GM12892 (cell line): ENCODE measurements at regions not wholly inside any gene's neighbourhood (a gene's known extent, or its start where the extent isn't known, plus 50 kb on each side); places are given as distances from the start of the nearest gene placed in this dataset.

Experiments
- POLR2A ChIP-seq: IDR thresholded peaks from 2 replicates; pipeline ENCODE4 v1.6.1; 2011; ENCODE audit warnings: low read depth, low read length, control low read depth
- POLR2AphosphoS5 ChIP-seq: IDR thresholded peaks from 2 replicates; pipeline ENCODE4 v1.6.1; 2011; ENCODE audit warnings: low read depth, low read length, control low read depth
- TAF1 ChIP-seq: IDR thresholded peaks from 2 replicates; pipeline ENCODE4 v1.6.1; 2011; ENCODE audit warnings: low read depth, mild to moderate bottlenecking, control low read depth, low read length, borderline replicate concordance

DNA sequence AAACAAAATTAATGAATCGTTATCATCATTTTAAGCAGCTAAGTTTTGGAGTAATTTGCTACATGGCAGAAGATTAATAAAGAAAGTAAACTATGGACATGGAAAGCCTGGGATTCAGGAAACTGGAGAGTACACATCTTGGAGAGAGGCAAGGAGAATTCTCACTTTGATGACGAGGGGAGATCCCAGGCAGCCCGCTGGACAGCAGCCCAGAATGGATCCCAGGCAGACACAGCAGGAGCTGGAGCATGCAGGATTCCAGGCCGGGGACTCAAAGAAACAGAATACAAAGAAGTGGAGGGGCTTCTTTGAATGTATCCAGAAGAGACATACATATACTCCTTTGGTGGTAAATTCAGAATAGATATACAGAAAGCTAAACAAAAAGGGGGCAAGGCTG, 118.0 kb upstream of the ATP6AP2 start:
- TF ChIP-seq POLR2A (no peak), TAF1 (no peak), POLR2AphosphoS5 (no peak)
